Omental fat pad (tissue), 3 donors: ENCODE measurements at regions not wholly inside any gene's neighbourhood (a gene's known extent, or its start where the extent isn't known, plus 50 kb on each side); places are given as distances from the start of the nearest gene placed in this dataset.

Experiments used
- ATAC-seq: fragments of 150-250 bp; one replicate; pipeline ENCODE4 v1.9.1; 2016; ENCODE audit warnings: mild to moderate bottlenecking, moderate library complexity; ENCODE audit not compliant: low FRiP score
- DNase-seq: peaks from one replicate; pipeline ENCODE4 v3.0.0-alpha.2; 2019; ENCODE audit warnings: low spot score
- CTCF ChIP-seq, 3 donors: fragments of 450-650 bp; IDR thresholded peaks; one replicate each; pipeline ENCODE4 v1.5.1; 2016 to 2017; ENCODE audit warnings: antibody characterized with exemption in 3 of 3, mild to moderate bottlenecking in 3 of 3, moderate library complexity in 2 of 3

- DNase-seq (no peak), ATAC-seq (no peak)
- no peak for TF ChIP-seq CTCF (IDR thresholded peaks at IDR 0.05)
These were observed 343.4 kb downstream of the PLPP3 start for GRCh38 chr1:56235909-56236510.

DNA sequence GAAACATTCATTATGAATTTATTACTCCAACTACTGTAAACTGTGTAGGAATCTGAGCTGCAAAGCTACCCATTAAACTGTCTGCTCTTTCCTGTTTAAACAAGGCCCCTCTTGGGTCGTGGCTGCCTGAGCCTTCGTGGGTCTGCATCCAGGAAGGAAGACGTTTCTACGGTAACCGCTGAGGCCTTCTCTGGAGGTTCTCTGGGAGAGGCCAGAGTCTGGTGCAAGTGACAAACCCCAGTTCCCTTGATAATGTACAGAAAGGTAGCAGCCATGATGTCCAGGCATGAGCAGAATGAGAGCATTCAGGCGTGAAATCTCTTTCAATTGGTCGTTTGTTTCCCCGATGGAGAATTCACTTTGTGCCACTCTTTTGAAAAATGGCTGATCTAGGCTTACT, 350.2 kb downstream of the PLPP3 start:
- ATAC-seq (no peak), DNase-seq (no peak)
- no peak for TF ChIP-seq CTCF (IDR thresholded peaks at IDR 0.05)

DNA sequence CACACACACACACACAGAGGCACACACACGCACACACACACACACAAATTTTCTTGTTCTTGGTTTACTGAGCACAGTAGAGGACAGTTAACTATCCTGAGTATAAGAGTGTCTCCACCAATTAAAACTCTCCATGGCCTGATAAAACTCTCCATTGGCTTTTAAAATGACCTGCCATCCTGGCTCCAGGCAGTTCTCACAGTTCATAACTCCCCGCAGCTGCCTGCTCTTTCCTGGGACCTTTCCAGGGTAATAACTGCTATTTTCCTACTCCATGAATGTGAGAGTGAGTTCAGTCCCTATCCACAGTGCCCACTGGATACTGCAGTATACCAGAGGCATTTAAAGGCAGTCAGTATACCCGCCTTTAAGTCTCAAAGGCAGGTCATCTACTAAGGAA, 351.5 kb downstream of the PLPP3 start:
- no peak for TF ChIP-seq CTCF (IDR thresholded peaks at IDR 0.05)
- no peak for ATAC-seq
- no peak for DNase-seq

DNA sequence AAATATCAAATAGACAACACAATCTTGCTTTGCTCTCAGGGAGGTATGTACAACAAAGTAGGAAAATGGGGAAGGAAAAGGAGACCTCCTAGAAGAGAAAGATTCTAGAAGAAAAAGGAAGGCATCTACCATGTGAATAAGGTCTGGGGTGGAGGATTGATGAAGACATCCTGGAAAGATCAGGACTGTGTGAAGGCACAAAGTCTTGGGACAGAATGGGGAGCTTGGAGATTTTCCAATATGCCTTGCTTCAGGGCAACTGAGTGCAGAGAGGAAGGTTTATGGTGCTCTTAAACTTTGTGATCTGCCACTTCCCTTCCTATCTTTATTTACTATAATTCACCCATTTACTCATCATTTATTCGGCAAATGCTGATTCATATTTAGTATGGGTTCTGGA, 352.0 kb downstream of the PLPP3 start:
- DNase-seq (no peak), ATAC-seq (no peak)
- TF ChIP-seq CTCF (IDR thresholded peaks at IDR 0.05), result no peak

DNA sequence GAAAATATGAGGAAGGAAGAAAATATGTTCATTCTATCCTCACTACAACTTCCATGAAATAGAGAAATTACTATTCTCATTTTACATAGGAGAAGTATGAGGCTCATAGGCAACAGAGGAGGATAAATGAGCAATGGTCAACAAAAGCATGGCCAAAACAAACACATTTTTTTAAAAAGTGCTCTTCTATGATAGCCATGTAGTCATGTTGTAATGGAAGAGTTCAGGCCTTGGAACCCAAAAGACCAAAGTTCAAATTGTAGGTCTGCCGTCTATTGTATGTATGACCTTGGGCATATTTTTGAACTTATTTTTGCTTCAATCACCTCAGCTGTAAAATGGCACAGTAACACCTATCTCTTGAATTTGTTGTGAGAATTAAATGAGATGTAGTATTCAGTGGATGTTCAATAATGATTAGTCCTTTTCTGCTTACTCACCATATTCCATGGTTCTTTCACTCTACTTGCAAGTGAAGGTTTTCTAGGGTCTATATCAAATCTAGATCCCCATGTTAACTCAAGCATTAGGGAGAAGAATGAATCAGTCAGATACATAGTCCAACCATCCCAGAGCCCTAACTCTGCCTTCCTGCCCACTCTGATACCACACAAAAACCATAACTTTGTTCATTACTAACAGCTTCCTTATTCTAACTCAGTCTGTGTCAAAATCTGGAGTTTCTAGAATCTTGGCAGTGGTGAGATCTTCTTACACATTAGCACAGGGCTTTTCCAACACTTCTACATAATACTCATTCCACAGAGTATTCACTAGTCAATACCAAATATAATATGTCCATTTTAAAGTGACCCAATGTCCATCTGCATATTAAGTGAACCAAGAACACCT, 353.2 kb downstream of the PLPP3 start:
- ATAC-seq (no peak), DNase-seq (no peak)
- no peak for TF ChIP-seq CTCF (IDR thresholded peaks at IDR 0.05)

GRCh38 chr1:56223968-56224367, 355.4 kb downstream of the PLPP3 start:
- TF ChIP-seq CTCF (IDR thresholded peaks at IDR 0.05), result no peak
- no peak for ATAC-seq
- DNase-seq, result no peak
